ENCODE measurements at regions not wholly inside any gene's neighbourhood (a gene's known extent, or its start where the extent isn't known, plus 50 kb on each side); places are given as distances from the start of the nearest gene placed in this dataset.

- TF ChIP-seq EZH2 (IDR thresholded peaks at IDR 0.05; ENCODE audit: insufficient read depth, poor library complexity, severe bottlenecking): no peak
- no peak for TF ChIP-seq EZH2phosphoT487 (IDR thresholded peaks at IDR 0.05; ENCODE audit: insufficient read depth, low read depth)
These were observed 50.1 kb upstream of the SPACA7 start for GRCh38 chr13:112325920-112326645.
